GM12872 (cell line): ENCODE measurements at regions not wholly inside any gene's neighbourhood (a gene's known extent, or its start where the extent isn't known, plus 50 kb on each side); places are given as distances from the start of the nearest gene placed in this dataset.

Experiments used
- TF ChIP-seq, protein P1 (sequence below): IDR thresholded peaks from 3 replicates; pipeline ENCODE4 v1.5.1; 2011; ENCODE audit warnings: low read depth, mild to moderate bottlenecking, low read length, moderate library complexity; ENCODE audit not compliant: insufficient read depth

DNA sequence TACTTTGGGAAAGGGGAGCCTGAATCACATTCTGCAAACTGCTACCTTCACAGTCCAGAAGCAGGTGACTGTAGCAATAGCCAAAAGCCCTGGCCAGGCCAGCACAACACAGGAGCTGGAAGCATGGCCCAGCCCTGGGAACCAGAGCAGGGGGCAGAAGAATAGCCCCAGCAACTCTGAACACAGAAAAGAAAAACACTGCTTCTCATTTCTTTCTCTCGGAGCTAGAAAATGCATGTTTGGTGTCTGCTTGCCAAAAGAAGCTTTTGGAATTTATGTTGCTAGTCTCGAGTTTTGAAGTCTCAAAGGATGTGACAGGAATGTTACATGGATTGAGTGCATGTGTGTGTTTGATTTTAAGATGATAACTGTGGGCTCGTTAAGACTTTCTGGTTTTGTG lies 79.8 kb upstream of the SCAF8 start:
- TF ChIP-seq, protein P1, sequence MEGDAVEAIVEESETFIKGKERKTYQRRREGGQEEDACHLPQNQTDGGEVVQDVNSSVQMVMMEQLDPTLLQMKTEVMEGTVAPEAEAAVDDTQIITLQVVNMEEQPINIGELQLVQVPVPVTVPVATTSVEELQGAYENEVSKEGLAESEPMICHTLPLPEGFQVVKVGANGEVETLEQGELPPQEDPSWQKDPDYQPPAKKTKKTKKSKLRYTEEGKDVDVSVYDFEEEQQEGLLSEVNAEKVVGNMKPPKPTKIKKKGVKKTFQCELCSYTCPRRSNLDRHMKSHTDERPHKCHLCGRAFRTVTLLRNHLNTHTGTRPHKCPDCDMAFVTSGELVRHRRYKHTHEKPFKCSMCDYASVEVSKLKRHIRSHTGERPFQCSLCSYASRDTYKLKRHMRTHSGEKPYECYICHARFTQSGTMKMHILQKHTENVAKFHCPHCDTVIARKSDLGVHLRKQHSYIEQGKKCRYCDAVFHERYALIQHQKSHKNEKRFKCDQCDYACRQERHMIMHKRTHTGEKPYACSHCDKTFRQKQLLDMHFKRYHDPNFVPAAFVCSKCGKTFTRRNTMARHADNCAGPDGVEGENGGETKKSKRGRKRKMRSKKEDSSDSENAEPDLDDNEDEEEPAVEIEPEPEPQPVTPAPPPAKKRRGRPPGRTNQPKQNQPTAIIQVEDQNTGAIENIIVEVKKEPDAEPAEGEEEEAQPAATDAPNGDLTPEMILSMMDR: no peak

DNA sequence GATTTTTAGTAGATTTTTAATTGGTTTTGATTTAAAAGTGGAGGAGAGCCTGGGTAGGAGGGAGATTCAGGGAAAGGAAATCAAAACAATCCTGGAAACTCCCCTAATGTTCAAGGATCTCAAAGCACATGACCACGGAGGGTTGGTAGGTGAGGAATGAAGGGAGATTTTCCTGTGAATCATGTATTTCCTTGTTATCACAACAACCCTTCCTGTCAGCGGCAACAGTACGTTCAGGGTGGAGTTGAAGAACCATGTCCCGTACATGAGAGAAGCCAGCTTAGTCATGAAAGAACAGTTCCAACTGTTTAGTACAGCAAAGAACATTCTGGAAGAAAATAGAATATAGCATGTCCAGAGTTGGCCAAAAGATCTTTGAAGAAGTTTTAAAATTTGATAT lies 79.4 kb upstream of the SCAF8 start:
- TF ChIP-seq, protein P1: no peak

DNA sequence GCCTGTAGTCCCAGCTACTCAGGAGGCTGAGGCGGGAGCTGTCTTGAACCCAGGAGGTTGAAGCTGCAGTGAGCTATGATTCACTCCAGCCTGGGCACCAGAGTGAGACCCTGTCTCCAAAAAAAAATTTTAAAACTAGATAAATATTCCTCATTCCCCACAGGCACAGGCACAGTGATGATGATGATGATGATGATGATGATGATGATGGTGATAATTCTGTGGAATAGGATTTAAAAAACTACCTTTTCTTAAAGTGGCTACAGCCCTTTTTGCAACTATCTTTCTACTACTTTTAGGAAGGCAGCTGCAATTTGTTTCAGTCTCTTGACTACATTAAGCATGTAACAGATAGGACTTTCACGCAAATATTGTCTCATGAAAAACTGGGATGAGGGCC lies 76.6 kb upstream of the SCAF8 start:
- TF ChIP-seq, protein P1: no peak

DNA sequence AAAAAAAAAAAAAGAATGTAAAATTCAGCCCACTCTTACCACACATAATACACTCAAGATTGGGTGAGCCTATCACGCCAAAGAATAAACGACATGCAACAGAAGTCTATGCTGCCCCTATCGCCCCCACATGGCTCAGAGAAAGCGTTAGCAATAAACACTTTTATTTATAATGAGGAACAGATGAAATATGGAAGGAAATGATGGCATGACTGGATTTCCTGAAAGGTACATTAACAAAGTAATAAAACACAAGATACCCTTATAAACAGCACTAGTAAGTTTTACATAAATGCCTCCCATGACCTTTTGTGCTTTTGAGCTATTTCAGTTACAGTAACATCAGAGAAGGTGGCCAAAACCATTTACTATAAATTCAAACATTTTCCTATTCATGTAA lies 71.4 kb upstream of the SCAF8 start:
- TF ChIP-seq, protein P1: no peak

DNA sequence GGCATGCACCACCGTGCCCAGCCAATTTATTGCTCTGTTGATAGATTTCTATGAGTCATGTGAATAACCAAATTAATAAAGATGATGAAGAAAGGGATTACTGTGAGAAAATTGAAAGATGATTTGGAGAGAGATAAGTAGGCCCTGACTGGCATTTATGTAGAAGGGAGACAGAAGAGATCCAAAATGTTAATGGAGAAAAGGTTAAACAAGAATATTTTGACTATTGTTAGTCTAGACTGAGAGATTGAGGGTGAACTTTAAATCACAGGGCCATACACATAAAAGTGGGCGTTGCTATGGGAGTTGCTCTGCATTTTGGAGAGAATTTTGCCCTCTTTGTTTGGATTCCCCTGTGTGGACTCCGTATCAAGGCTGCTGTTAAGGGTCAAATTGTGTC lies 68.9 kb upstream of the SCAF8 start:
- TF ChIP-seq, protein P1: no peak

DNA sequence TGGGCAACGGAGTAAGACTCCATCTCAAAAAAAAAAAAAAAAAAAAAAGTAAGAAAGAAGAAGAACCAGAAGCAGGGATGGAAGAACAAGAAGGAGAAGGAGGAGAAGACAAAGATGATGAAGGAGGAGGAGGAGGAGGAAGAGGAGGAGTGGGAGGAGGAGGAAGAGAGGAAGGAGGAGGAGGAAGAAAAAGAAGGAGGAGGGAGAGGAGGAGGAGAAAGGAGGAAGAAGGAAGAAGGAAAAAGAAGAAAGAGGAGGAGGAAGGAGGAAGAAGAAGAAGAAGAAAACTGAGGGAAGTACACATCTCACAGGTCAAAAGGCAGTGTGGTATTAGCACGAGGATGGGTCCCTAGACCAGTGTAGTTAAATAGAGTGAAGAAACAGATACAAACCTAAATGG lies 65.1 kb upstream of the SCAF8 start:
- TF ChIP-seq, protein P1: no peak

DNA sequence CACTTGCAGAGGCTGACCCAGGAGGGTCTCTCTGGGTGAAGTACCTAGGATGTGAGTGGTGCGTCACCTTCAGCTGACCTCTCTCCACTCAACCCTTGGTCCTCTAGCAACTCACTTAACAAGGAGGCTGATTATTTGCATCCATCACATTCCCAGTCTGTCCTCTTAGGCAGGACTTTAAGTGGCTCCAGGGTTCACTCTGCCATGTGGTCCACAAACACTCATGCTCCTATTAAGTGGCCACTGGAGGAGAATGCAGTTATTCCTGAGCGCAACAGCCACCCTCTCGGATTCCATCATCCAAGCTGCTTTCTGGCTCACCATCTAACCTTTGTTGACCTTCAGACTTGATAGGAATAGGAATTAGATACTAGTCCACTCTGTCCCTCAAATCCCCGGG lies 61.1 kb upstream of the SCAF8 start:
- TF ChIP-seq, protein P1: no peak

DNA sequence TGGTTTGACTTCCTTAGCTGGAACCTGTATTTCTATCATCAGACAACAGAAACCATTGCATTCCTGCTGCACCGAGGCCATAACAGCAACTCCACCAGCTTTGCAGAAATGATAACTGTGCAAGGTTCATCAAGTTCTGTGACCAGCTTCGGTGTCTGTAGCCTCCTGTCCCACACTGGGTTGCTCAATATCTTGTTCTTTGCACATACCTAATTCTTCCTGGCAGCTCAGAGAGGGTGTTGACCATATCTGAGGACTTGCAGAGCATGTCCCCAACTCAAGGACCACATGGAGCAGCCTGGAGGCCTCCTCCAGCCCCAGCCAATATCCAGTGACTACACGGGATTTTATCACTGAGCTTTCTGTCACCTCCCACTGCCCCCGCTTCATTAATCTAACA lies 59.3 kb upstream of the SCAF8 start:
- TF ChIP-seq, protein P1: no peak
